K562 (cell line): ENCODE measurements at regions not wholly inside any gene's neighbourhood (a gene's known extent, or its start where the extent isn't known, plus 50 kb on each side); places are given as distances from the start of the nearest gene placed in this dataset.

ENCODE experiments used
- JUN ChIP-seq, 2 experiments: sonication (generic) in 1 of 2; formaldehyde crosslinking in 1 of 2; IDR thresholded peaks; 2 replicates each; pipeline versions ENCODE4 v1.6.1 to v1.8.0; 2012 to 2022; ENCODE audit warnings: borderline replicate concordance in 2 of 2, mild to moderate bottlenecking in 2 of 2, improper control_type of control experiment in 1 of 2, low read depth in 1 of 2, low read length in 1 of 2, missing genetic modification reagents in 1 of 2
- MAZ ChIP-seq, 2 experiments: fragments of 450-650 bp in 1 of 2; sonication (generic) in 1 of 2; formaldehyde crosslinking; IDR thresholded peaks in 1 of 2; conservative IDR thresholded peaks in 1 of 2; 2 replicates each; pipeline versions ENCODE4 v1.4.0 to v1.5.0; 2020; ENCODE audit warnings: mild to moderate bottlenecking in 1 of 2, missing genetic modification reagents in 1 of 2

DNA sequence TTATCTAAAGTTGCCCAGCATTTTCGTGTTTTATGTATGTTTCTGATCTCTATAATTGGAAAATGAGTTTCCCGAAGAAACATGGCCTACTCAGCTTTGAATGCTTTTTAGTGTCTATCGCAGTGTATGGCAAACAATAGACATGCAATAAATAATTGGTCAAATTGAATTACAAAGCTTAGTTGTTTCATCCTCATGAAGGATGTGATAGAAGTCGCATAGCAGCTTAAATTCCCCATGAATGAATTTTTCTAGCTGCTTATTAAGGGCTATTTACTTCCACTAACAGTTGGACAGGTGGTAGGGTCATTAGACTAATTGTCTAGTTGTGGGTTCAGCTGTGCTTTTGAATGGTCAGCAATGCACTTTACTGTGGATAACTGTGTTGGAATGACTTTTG is 467.3 kb upstream of the MBL2 start:
- TF ChIP-seq JUN (IDR thresholded peaks at IDR 0.05; ENCODE audit: borderline replicate concordance, low read depth, low read length) (no peak), JUN (CRISPR knock-in tag; IDR thresholded peaks at IDR 0.05; ENCODE audit: borderline replicate concordance) (no peak), MAZ (CRISPR knock-in tag; conservative IDR thresholded peaks at IDR 0.05 in 1 of 2, IDR thresholded peaks at IDR 0.05 in 1 of 2) (no peak)
